Urothelium cell line (cell line): ENCODE measurements at regions not wholly inside any gene's neighbourhood (a gene's known extent, or its start where the extent isn't known, plus 50 kb on each side); places are given as distances from the start of the nearest gene placed in this dataset.

ENCODE experiments used
- DNase-seq: peaks from one replicate; pipeline ENCODE4 v3.0.0; 2011; ENCODE audit warnings: low spot score, mixed read lengths
- FAIRE-seq: peaks from 2 replicates; lab custom pipeline; 2011; peaks lifted over from hg19 to GRCh38; lab: Jason Lieb, UNC

GRCh38 chr18:45517181-45517741, 98.0 kb upstream of the SLC14A2 start:
- DNase-seq (no peak), FAIRE-seq (no peak)

- FAIRE-seq (no peak), DNase-seq (no peak)
Observed at GRCh38 chr18:45518311-45519155, 96.7 kb upstream of the SLC14A2 start.

- FAIRE-seq (no peak), DNase-seq (no peak)
Observed at GRCh38 chr18:45519411-45520280, 95.6 kb upstream of the SLC14A2 start.

GRCh38 chr18:45521136-45521535, 94.1 kb upstream of the SLC14A2 start:
- DNase-seq: no peak
- FAIRE-seq: no peak

- no peak for FAIRE-seq
- no peak for DNase-seq
Observed at GRCh38 chr18:45521777-45522176, 93.5 kb upstream of the SLC14A2 start.

GRCh38 chr18:45522371-45522770, 92.9 kb upstream of the SLC14A2 start:
- DNase-seq (no peak), FAIRE-seq (no peak)

GRCh38 chr18:45525301-45525700, 90.0 kb upstream of the SLC14A2 start:
- FAIRE-seq: no peak
- DNase-seq: no peak

- FAIRE-seq (no peak), DNase-seq (no peak)
Observed at GRCh38 chr18:45526114-45526841, 89.0 kb upstream of the SLC14A2 start.

GRCh38 chr18:45527891-45528290, 87.4 kb upstream of the SLC14A2 start:
- FAIRE-seq (no peak), DNase-seq (no peak)

GRCh38 chr18:45528712-45529336, 86.5 kb upstream of the SLC14A2 start:
- DNase-seq (no peak), FAIRE-seq (no peak)

- no peak for FAIRE-seq
- DNase-seq: no peak
Observed at GRCh38 chr18:45538444-45538843, 76.8 kb upstream of the SLC14A2 start.

- no peak for DNase-seq
- FAIRE-seq: no peak
Observed at GRCh38 chr18:45539491-45539891, 75.8 kb upstream of the SLC14A2 start.

GRCh38 chr18:45540125-45540524, 75.2 kb upstream of the SLC14A2 start:
- no peak for FAIRE-seq
- DNase-seq: no peak

GRCh38 chr18:45541421-45541820, 73.9 kb upstream of the SLC14A2 start:
- no peak for FAIRE-seq
- DNase-seq: no peak

GRCh38 chr18:45542043-45542442, 73.2 kb upstream of the SLC14A2 start:
- FAIRE-seq (no peak), DNase-seq (no peak)

GRCh38 chr18:45547910-45548309, 67.4 kb upstream of the SLC14A2 start:
- DNase-seq (no peak), FAIRE-seq (no peak)

GRCh38 chr18:45548614-45549013, 66.7 kb upstream of the SLC14A2 start:
- FAIRE-seq: no peak
- no peak for DNase-seq

- no peak for DNase-seq
- FAIRE-seq: no peak
Observed at GRCh38 chr18:45549290-45549689, 66.0 kb upstream of the SLC14A2 start.

GRCh38 chr18:45551142-45551815, 64.0 kb upstream of the SLC14A2 start:
- DNase-seq (no peak), FAIRE-seq (no peak)
